ENCODE measurements at regions not wholly inside any gene's neighbourhood (a gene's known extent, or its start where the extent isn't known, plus 50 kb on each side); places are given as distances from the start of the nearest gene placed in this dataset.
A peak's percentile ranks its signal among the peaks of the same experiment; 100 is the strongest.
"Not testable (repeated sequence)": the region's sequence is repeated elsewhere in the genome, so short reads cannot be mapped to it uniquely, and the experiment has no call there.

DNA sequence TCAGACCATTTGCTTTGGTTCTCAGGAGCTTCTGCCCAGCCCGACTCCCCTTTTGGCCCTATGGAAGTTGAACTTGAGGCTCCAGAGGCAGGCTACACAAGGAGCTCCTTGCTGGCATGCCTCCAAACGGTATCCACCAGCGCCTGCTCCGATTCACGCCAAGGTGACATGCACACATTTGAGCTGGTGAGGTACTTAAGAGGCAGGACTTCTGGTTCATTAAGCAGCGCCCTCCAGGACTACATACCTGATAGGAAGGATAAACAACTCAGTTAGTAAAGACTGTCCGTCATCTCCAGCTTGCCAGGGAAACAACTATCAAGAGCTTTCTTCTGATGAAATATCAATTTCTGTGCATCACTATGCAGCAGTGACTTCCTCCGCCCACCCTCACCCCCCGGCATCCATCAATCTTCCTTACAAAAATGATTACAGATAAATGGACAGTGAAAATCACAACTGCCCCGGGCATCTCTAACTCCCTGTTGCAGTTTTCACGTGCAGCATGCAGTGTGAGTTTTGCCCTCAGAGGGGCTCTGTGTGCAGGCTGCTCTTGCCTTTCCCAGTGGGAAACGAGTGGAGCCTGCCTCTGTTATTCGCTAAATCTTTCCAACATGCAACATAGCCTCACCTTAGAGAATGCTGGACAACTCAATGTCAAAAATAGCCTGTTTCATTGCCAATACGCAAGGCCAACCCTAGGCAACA is 122.9 kb downstream of the ARRDC4 start:
- FAIRE-seq: no peak
- intact Hi-C loops (cut with DNase I): loop anchor here (5.0 to 10.0 kb wide), 2 partner anchors 169 to 176 kb away; no protein-coding TSS in a partner anchor
- peak in 2 of 4 donors; percentile 44 to 47 for ATAC-seq
- Histone ChIP-seq H3K27ac (no peak overlapping the region), H3K4me1 (no peaks in the 10 kb centered on the region), H3K9me3 (no peaks in the 10 kb centered on the region), H3K27me3 (no peaks in the 10 kb centered on the region), H3K36me3 (no peaks in the 10 kb centered on the region), H3K4me3 (no peak overlapping the region)
- DNase-seq: no peak
- TF ChIP-seq, protein P1, sequence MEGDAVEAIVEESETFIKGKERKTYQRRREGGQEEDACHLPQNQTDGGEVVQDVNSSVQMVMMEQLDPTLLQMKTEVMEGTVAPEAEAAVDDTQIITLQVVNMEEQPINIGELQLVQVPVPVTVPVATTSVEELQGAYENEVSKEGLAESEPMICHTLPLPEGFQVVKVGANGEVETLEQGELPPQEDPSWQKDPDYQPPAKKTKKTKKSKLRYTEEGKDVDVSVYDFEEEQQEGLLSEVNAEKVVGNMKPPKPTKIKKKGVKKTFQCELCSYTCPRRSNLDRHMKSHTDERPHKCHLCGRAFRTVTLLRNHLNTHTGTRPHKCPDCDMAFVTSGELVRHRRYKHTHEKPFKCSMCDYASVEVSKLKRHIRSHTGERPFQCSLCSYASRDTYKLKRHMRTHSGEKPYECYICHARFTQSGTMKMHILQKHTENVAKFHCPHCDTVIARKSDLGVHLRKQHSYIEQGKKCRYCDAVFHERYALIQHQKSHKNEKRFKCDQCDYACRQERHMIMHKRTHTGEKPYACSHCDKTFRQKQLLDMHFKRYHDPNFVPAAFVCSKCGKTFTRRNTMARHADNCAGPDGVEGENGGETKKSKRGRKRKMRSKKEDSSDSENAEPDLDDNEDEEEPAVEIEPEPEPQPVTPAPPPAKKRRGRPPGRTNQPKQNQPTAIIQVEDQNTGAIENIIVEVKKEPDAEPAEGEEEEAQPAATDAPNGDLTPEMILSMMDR (IDR thresholded peaks at IDR 0.05): no peak
- WGBS, 2 donors: 53 to 55% methylated on average over 14 of the region's 14 CpGs

DNA sequence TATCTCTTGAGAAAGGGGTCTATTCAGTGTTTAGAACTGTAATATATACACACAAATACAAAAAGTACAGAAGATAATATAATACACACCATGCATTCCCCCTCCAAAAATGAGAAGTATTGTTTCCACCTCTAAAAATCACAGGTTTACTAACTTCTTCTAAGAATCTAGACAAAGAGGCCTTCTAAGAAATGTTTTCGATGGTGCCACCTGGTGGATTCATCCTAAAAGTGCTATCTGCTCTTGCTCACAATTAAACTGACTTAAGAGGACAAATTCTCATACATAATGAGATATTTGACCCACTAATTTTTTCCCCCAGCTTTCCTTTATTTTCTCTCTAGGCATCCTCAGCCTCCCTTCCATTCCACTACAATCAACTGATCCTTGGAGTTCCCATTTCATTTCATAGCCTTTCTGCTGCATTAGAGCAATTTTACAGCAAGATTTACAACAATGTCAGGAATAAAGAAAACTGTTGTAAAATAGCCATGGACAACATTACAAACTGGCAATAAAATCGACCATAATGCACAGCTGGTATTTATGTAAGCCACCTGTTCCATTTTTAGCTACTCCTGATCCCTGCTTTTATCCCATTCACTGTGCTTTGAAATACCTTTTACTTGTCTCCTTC is 124.6 kb downstream of the ARRDC4 start:
- WGBS, 2 donors: 2% methylated on average over 2 of the region's 2 CpGs
- H3K36me3 ChIP-seq: no peaks in the 10 kb centered on the region
- no peaks in the 10 kb centered on the region for H3K4me1 ChIP-seq
- DNase-seq (peak in 3 of 6 donors; percentile 23 to 57 (median 33)), ATAC-seq (peak in 3 of 4 donors; percentile 51 to 63 (median 62)), FAIRE-seq (peak; percentile 37)
- no peak overlapping the region for H3K4me3 ChIP-seq
- no peaks in the 10 kb centered on the region for H3K9me3 ChIP-seq
- intact Hi-C loops (cut with DNase I): loop anchor here in 1 of 3 donors (10.0 kb wide), 1 partner anchor 170 kb away; no protein-coding TSS in a partner anchor
- TF ChIP-seq, protein P1 (IDR thresholded peaks at IDR 0.05): peak; percentile 19 to 60 (median 46)
- H3K27me3 ChIP-seq: no peaks in the 10 kb centered on the region
- H3K27ac ChIP-seq: no peak overlapping the region

GRCh38 chr15:98088307-98088945 is 127.9 kb downstream of the ARRDC4 start:
- not testable (repeated sequence) for H3K27me3 ChIP-seq, H3K27ac ChIP-seq, H3K4me1 ChIP-seq, FAIRE-seq, DNase-seq, H3K4me3 ChIP-seq, H3K9me3 ChIP-seq, H3K36me3 ChIP-seq
- intact Hi-C loops (cut with DNase I): loop anchor here in 1 of 3 donors (10.0 kb wide), 1 partner anchor 174 kb away; no protein-coding TSS in a partner anchor
- ATAC-seq: peak; percentile 99 to 100 (median 100)
- WGBS, 2 donors: 78 to 82% methylated on average over 21 to 27 of the region's 35 CpGs

- not testable (repeated sequence) for FAIRE-seq
Observed at GRCh38 chr15:98089352-98089751, 128.8 kb downstream of the ARRDC4 start.

GRCh38 chr15:98097986-98098385 is 137.5 kb downstream of the ARRDC4 start:
- 61 to 79% methylated on average over 2 of the region's 2 CpGs for WGBS, 2 donors
- H3K27me3 ChIP-seq; H3K36me3 ChIP-seq; H3K27ac ChIP-seq; H3K9me3 ChIP-seq; H3K4me1 ChIP-seq; FAIRE-seq; intact Hi-C loops (cut with DNase I); H3K4me3 ChIP-seq; DNase-seq; ATAC-seq: not testable (repeated sequence)

More at GRCh38 chr15:98089352-98089751, 128.8 kb downstream of the ARRDC4 start:
- H3K27ac ChIP-seq, H3K4me1 ChIP-seq, DNase-seq, H3K4me3 ChIP-seq, H3K27me3 ChIP-seq, H3K9me3 ChIP-seq, H3K36me3 ChIP-seq: not testable (repeated sequence)
- peak; percentile 29 to 60 (median 51) for ATAC-seq
- intact Hi-C loops (cut with DNase I): loop anchor here in 1 of 3 donors (10.0 kb wide), 1 partner anchor 175 kb away; no protein-coding TSS in a partner anchor
- 73 to 83% methylated on average over 3 of the region's 9 CpGs for WGBS, 2 donors

DNA sequence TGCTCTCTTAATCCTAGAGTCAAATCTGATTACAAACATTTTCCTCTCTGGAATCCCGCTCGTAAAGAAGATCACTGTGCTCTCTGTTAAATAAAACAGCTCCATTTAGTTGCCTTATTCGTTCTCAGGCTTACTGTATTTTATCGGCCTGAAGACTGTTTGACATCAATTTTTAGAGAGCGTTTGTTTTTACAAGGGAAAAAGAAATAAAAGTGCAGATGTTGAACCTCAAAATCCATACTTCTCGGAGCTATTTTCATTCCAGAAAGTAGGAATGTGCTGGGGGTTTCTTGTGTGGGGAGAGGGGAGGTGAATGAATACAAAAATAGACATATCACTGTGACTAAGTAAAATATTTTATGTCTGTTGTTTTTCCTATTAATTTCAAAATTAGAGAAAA is 140.1 kb downstream of the ARRDC4 start:
- intact Hi-C loops (cut with DNase I); ATAC-seq; H3K4me1 ChIP-seq; H3K4me3 ChIP-seq; H3K9me3 ChIP-seq; DNase-seq; H3K27ac ChIP-seq; FAIRE-seq; H3K27me3 ChIP-seq; H3K36me3 ChIP-seq: not testable (repeated sequence)
- 37 to 40% methylated on average over 6 of the region's 6 CpGs for WGBS, 2 donors
